A673 (cell line): ENCODE measurements at regions not wholly inside any gene's neighbourhood (a gene's known extent, or its start where the extent isn't known, plus 50 kb on each side); places are given as distances from the start of the nearest gene placed in this dataset.

Source experiments
- BruUV-seq: library from RNA; stranded (reverse); fragments of 400-500 nt; replicated peaks from 2 replicates; lab custom pipeline; 2021; lab: Mats Ljungman, UMichigan
- CTCF ChIA-PET: fragments of 300-600 bp; sonication (Branson Sonifier 250); formaldehyde crosslinking; loops from one replicate; lab custom pipeline; 2022; ENCODE audit warnings: antibody characterized with exemption; lab: Charles Lee
- POLR2A ChIA-PET: fragments of 300-600 bp; sonication (Branson Sonifier 250); formaldehyde crosslinking; loops from one replicate; lab custom pipeline; 2022; ENCODE audit warnings: antibody characterized with exemption; ENCODE audit not compliant: low non-redundant PET; lab: Charles Lee
- DNase-seq: peaks from one replicate; pipeline ENCODE4 v3.0.0-alpha.2; 2015; ENCODE audit warnings: low spot score
- H3K27ac ChIP-seq: fragments of 200-600 bp; sonication (generic); 2 replicates; pipeline ENCODE4 v1.5.1; 2016; ENCODE audit warnings: mixed run types, low read depth, mild to moderate bottlenecking, mixed read lengths, antibody characterized with exemption, low read length; ENCODE audit not compliant: poor library complexity, severe bottlenecking
- H3K27me3 ChIP-seq: fragments of 200-600 bp; sonication (generic); replicated peaks from 2 replicates; pipeline ENCODE4 v1.6.1; 2017; ENCODE audit warnings: mixed run types, low read depth, mild to moderate bottlenecking, mixed read lengths, antibody characterized with exemption, low read length; ENCODE audit not compliant: insufficient read depth, poor library complexity
- H3K36me3 ChIP-seq: fragments of 200-600 bp; sonication (generic); 2 replicates; pipeline ENCODE4 v1.6.1; 2016; ENCODE audit warnings: mixed run types, mild to moderate bottlenecking, mixed read lengths, antibody characterized with exemption, low read length; ENCODE audit not compliant: insufficient read depth, poor library complexity, severe bottlenecking
- H3K4me1 ChIP-seq: fragments of 200-600 bp; sonication (generic); 2 replicates; pipeline ENCODE4 v1.6.1; 2017; ENCODE audit warnings: mixed run types, mild to moderate bottlenecking, mixed read lengths, antibody characterized with exemption, low read length; ENCODE audit not compliant: insufficient read depth, poor library complexity, severe bottlenecking
- H3K4me3 ChIP-seq: fragments of 200-600 bp; sonication (generic); 2 replicates; pipeline ENCODE4 v1.5.1; 2016; ENCODE audit warnings: low read depth, mixed run types, mild to moderate bottlenecking, mixed read lengths, low read length; ENCODE audit not compliant: poor library complexity, severe bottlenecking
- H3K9me3 ChIP-seq: fragments of 200-600 bp; sonication (generic); 2 replicates; pipeline ENCODE4 v1.6.1; 2016; ENCODE audit warnings: mixed run types, low read depth, mild to moderate bottlenecking, mixed read lengths, antibody characterized with exemption, low read length; ENCODE audit not compliant: poor library complexity, severe bottlenecking
- EZH2 ChIP-seq: fragments of 200-600 bp; sonication (generic); IDR thresholded peaks from 2 replicates; pipeline ENCODE4 v1.6.1; 2017; ENCODE audit warnings: borderline replicate concordance, low read depth, mild to moderate bottlenecking, mixed read lengths, antibody characterized with exemption, low read length; ENCODE audit not compliant: poor library complexity, severe bottlenecking
- intact Hi-C: fragments of 100-400 bp; cut with micrococcal nuclease; formaldehyde crosslinking; loops from one replicate; pipeline ENCODE4 v1.10.0; 2022; ENCODE audit not compliant: unreplicated experiment
- TF ChIP-seq, protein P1 (sequence below): fragments of 300-800, 200-600 bp; sonication (generic); conservative IDR thresholded peaks from 2 replicates; pipeline ENCODE4 v1.5.1; 2017; ENCODE audit warnings: low read depth, mild to moderate bottlenecking, antibody characterized with exemption, low read length, moderate library complexity, mixed read lengths

DNA sequence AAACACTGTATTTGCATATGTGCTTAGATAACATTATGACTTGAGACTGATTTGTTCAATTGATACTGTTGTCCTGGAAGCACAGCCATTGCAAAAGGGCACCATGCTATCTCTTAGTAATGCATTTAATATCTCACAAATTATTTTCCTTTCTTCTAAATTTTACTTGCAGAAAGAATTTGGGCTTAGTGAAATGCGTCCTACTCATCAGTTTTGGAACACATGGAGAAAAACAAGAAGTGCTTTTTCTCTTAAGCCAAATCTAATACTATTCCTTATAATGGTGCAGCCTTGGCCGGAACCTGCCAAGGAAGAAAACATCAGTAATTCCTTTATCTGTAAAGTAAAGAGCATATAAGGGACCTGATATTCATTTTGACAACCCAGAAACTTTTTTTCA is 172.2 kb upstream of the ZNF608 start:
- POLR2A ChIA-PET = no interaction called here
- intact Hi-C loops = no loop called here
- no peaks in the 10 kb centered on the region for H3K9me3 ChIP-seq
- no peaks in the 10 kb centered on the region for H3K36me3 ChIP-seq
- no TSS peak for BruUV-seq
- H3K4me3 ChIP-seq = no peak overlapping the region
- CTCF ChIA-PET = no interaction called here
- peaks cover 8% of the 10 kb centered on the region for H3K4me1 ChIP-seq
- no peaks in the 10 kb centered on the region for H3K27me3 ChIP-seq
- TF ChIP-seq, protein P1, sequence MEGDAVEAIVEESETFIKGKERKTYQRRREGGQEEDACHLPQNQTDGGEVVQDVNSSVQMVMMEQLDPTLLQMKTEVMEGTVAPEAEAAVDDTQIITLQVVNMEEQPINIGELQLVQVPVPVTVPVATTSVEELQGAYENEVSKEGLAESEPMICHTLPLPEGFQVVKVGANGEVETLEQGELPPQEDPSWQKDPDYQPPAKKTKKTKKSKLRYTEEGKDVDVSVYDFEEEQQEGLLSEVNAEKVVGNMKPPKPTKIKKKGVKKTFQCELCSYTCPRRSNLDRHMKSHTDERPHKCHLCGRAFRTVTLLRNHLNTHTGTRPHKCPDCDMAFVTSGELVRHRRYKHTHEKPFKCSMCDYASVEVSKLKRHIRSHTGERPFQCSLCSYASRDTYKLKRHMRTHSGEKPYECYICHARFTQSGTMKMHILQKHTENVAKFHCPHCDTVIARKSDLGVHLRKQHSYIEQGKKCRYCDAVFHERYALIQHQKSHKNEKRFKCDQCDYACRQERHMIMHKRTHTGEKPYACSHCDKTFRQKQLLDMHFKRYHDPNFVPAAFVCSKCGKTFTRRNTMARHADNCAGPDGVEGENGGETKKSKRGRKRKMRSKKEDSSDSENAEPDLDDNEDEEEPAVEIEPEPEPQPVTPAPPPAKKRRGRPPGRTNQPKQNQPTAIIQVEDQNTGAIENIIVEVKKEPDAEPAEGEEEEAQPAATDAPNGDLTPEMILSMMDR = no peak
- TF ChIP-seq EZH2 = no peak
- H3K27ac ChIP-seq = no peak overlapping the region
- no peak for DNase-seq

DNA sequence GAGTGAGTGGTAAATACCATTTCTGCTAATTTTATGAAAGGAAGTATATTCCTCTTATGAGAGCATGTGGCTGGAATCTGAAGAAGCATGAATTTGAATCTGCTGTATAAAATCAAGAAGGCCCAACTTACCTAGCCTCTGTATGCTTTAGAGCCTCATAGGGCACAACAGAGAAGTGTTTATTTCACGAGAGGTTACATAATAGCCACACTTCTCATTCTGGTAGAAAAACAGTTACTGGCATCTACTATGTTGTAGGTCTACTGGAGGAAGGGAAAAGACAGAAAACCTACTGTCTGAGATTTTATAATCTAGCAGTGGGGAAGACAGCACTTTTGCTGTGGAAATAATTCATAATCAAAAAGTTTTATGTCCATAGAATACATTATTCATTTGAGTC is 172.6 kb upstream of the ZNF608 start:
- ChIA-PET CTCF (no interaction called here), POLR2A (no interaction called here)
- Histone ChIP-seq H3K9me3 (no peaks in the 10 kb centered on the region), H3K27me3 (no peaks in the 10 kb centered on the region), H3K27ac (no peak overlapping the region), H3K36me3 (no peaks in the 10 kb centered on the region), H3K4me3 (no peak overlapping the region), H3K4me1 (peaks cover 8% of the 10 kb centered on the region)
- no peak for TF ChIP-seq EZH2
- TF ChIP-seq, protein P1 = no peak
- BruUV-seq = no TSS peak
- intact Hi-C loops = no loop called here
- no peak for DNase-seq

DNA sequence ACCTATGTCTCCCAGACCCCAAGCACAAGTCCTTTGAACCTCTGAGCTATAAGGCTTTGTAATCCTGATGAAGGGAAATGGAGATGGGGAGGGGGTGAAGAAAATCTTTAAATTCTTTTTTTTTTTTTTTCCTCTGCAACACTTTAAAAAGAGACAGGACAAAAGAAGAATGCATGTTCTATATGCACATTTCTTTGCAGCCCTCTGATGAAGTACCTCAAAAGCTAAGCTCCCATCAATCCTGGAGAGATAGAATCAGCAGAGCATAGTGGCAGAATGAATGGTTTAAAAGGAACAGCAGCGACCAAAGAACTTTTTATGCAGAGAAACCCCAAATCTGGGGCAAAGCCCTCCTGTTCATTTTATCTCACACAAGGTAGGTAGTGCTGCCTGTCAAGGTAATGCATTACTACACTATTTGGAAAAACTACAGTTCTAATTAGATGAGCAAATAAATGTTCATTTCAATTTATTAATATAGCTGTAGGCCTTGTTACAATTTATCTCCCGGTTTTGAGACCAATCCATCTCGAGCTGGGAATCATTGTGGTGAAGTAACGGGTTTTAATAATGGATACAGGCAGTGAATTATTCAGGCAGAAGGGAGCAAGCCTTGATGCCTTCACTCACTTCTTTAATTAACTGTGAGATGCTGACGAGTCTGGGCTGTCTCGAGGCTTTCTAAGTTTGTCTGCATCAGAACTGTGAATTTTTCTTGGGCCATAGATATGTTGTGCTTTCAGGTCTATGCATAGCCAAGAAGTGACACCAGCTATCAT is 173.5 kb upstream of the ZNF608 start:
- TF ChIP-seq EZH2 = no peak
- TF ChIP-seq, protein P1 = no peak
- H3K9me3 ChIP-seq = no peaks in the 10 kb centered on the region
- BruUV-seq = no TSS peak
- POLR2A ChIA-PET = no interaction called here
- CTCF ChIA-PET = no interaction called here
- DNase-seq = no peak
- intact Hi-C loops = no loop called here
- H3K36me3 ChIP-seq = no peaks in the 10 kb centered on the region
- H3K27ac ChIP-seq = no peak overlapping the region
- peaks cover 8% of the 10 kb centered on the region for H3K4me1 ChIP-seq
- H3K4me3 ChIP-seq = no peak overlapping the region
- no peaks in the 10 kb centered on the region for H3K27me3 ChIP-seq
